HEK293T (cell line): ENCODE measurements at regions not wholly inside any gene's neighbourhood (a gene's known extent, or its start where the extent isn't known, plus 50 kb on each side); places are given as distances from the start of the nearest gene placed in this dataset.
"Not testable (repeated sequence)": the region's sequence is repeated elsewhere in the genome, so short reads cannot be mapped to it uniquely, and the experiment has no call there.

ENCODE experiments used
- ARNT ChIP-seq: fragments of 450-650 bp; IDR thresholded peaks from 2 replicates; pipeline ENCODE4 v1.6.1; 2017; ENCODE audit warnings: mild to moderate bottlenecking
- ELF4 ChIP-seq: fragments of 450-650 bp; IDR thresholded peaks from 2 replicates; pipeline ENCODE4 v1.6.1; 2017; ENCODE audit warnings: antibody characterized with exemption
- L3MBTL2 ChIP-seq: fragments of 450-650 bp; conservative IDR thresholded peaks from 2 replicates; pipeline ENCODE4 v1.6.1; 2016; ENCODE audit warnings: mild to moderate bottlenecking
- SP1 ChIP-seq: fragments of 450-650 bp; IDR thresholded peaks from 2 replicates; pipeline ENCODE4 v1.6.1; 2017
- SUZ12 ChIP-seq: fragments of 450-650 bp; IDR thresholded peaks from 2 replicates; pipeline ENCODE4 v1.6.1; 2016; ENCODE audit warnings: mild to moderate bottlenecking
- TARDBP ChIP-seq: fragments of 450-650 bp; IDR thresholded peaks from 2 replicates; pipeline ENCODE4 v1.6.1; 2016

DNA sequence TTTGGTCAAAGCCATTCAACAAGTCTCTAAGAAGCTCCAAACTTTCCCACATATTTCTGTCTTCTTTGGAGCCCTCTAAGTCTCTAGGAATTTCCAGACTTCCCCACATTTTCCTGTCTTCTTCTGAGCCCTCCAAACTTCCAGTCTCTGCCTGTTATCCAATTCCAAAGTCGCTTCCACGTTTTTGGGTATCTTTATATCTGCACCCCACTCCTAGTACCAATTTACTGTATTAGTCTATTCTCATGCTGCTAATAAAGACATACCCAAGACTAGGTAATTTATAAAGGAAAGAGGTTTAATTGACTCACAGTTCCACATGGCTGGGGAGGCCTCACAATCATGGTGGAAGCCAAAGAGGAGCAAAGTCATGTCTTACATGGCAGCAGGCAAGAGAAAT is 182.9 kb upstream of the ARRDC3 start:
- not testable (repeated sequence) for TF ChIP-seq L3MBTL2, ELF4, TARDBP, SP1, ARNT, SUZ12
